ENCODE measurements at regions not wholly inside any gene's neighbourhood (a gene's known extent, or its start where the extent isn't known, plus 50 kb on each side); places are given as distances from the start of the nearest gene placed in this dataset.
A peak's percentile ranks its signal among the peaks of the same experiment; 100 is the strongest.

- no peak for TF ChIP-seq POLR2AphosphoS5 (IDR thresholded peaks at IDR 0.05)
- TF ChIP-seq, protein P1, sequence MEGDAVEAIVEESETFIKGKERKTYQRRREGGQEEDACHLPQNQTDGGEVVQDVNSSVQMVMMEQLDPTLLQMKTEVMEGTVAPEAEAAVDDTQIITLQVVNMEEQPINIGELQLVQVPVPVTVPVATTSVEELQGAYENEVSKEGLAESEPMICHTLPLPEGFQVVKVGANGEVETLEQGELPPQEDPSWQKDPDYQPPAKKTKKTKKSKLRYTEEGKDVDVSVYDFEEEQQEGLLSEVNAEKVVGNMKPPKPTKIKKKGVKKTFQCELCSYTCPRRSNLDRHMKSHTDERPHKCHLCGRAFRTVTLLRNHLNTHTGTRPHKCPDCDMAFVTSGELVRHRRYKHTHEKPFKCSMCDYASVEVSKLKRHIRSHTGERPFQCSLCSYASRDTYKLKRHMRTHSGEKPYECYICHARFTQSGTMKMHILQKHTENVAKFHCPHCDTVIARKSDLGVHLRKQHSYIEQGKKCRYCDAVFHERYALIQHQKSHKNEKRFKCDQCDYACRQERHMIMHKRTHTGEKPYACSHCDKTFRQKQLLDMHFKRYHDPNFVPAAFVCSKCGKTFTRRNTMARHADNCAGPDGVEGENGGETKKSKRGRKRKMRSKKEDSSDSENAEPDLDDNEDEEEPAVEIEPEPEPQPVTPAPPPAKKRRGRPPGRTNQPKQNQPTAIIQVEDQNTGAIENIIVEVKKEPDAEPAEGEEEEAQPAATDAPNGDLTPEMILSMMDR (IDR thresholded peaks at IDR 0.05 in 8 of 11, conservative IDR thresholded peaks at IDR 0.05 in 3 of 11), result no peak
- TF ChIP-seq POLR2A (IDR thresholded peaks at IDR 0.05), result no peak
- 63 to 77% (median 68%) methylated on average over 7 of the region's 7 CpGs for WGBS, 5 donors
- Histone ChIP-seq H3K9me3 (no peaks in the 10 kb centered on the region), H3K27ac (no peak overlapping the region), H3K27me3 (replicated peaks in 1 of 7) (no peaks in the 10 kb centered on the region), H3K4me3 (peak overlapping the region in 1 of 8 donors; percentile 15), H3K36me3 (no peaks in the 10 kb centered on the region), H3K4me1 (no peaks in the 10 kb centered on the region)
- DNase-seq, result no peak
- intact Hi-C loops (cut with DNase I; ENCODE audit: low total_unique reads), result no loop called here
Observed at GRCh38 chr18:37741032-37741623, 175.5 kb upstream of the CELF4 start.

GRCh38 chr18:37734406-37734805 is 168.8 kb upstream of the CELF4 start:
- WGBS, 5 donors, result 81 to 87% (median 84%) methylated on average over 4 of the region's 4 CpGs
- Histone ChIP-seq H3K4me1 (no peaks in the 10 kb centered on the region), H3K27ac (no peak overlapping the region), H3K27me3 (replicated peaks in 1 of 7) (no peaks in the 10 kb centered on the region), H3K4me3 (no peak overlapping the region), H3K9me3 (no peaks in the 10 kb centered on the region), H3K36me3 (no peaks in the 10 kb centered on the region)
- intact Hi-C loops (cut with DNase I; ENCODE audit: low total_unique reads), result no loop called here
- no peak for DNase-seq
- TF ChIP-seq POLR2A (IDR thresholded peaks at IDR 0.05), result no peak
- TF ChIP-seq POLR2AphosphoS5 (IDR thresholded peaks at IDR 0.05), result no peak
- TF ChIP-seq, protein P1 (IDR thresholded peaks at IDR 0.05 in 8 of 11, conservative IDR thresholded peaks at IDR 0.05 in 3 of 11), result no peak

DNA sequence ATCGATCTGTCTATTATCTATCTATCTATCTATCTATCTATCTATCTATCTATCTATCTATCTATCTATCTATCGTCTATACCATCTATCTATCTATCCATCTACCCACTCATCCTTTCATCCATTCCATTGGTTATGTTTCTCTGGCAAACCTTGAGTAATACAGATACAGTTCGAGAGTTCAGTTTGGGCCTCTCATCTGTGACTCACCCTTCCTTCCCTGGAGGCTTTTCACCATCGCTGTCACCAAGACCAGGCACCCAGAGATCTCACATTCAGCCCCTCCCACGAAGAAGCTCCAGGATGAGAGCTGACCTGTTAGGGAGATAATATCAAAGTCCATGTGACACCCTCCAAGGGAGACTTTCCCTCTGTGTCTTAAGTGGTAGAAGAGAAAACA is 164.1 kb upstream of the CELF4 start:
- TF ChIP-seq POLR2A (IDR thresholded peaks at IDR 0.05) (no peak), POLR2AphosphoS5 (IDR thresholded peaks at IDR 0.05) (no peak)
- TF ChIP-seq, protein P1 (IDR thresholded peaks at IDR 0.05 in 8 of 11, conservative IDR thresholded peaks at IDR 0.05 in 3 of 11), result no peak
- intact Hi-C loops (cut with DNase I; ENCODE audit: low total_unique reads), result no loop called here
- no peaks in the 10 kb centered on the region for H3K4me1 ChIP-seq

GRCh38 chr18:37724206-37724605 is 158.6 kb upstream of the CELF4 start:
- 88 to 94% (median 93%) methylated on average over 4 of the region's 4 CpGs for WGBS, 5 donors
- H3K27ac ChIP-seq, result no peak overlapping the region
- intact Hi-C loops (cut with DNase I; ENCODE audit: low total_unique reads), result no loop called here
- TF ChIP-seq, protein P1 (IDR thresholded peaks at IDR 0.05 in 8 of 11, conservative IDR thresholded peaks at IDR 0.05 in 3 of 11), result no peak
- TF ChIP-seq POLR2A (IDR thresholded peaks at IDR 0.05) (no peak), POLR2AphosphoS5 (IDR thresholded peaks at IDR 0.05) (no peak)
- no peaks in the 10 kb centered on the region for H3K4me1 ChIP-seq
- H3K4me3 ChIP-seq, result no peak overlapping the region
- no peaks in the 10 kb centered on the region for H3K36me3 ChIP-seq
- no peak for DNase-seq
- H3K27me3 ChIP-seq (replicated peaks in 1 of 7), result no peaks in the 10 kb centered on the region
- no peaks in the 10 kb centered on the region for H3K9me3 ChIP-seq

More for the DNA sequence above, 164.1 kb upstream of the CELF4 start:
- WGBS, 5 donors, result 79 to 91% (median 80%) methylated on average over 5 of the region's 5 CpGs
- no peak for DNase-seq
- no peaks in the 10 kb centered on the region for H3K9me3 ChIP-seq
- no peaks in the 10 kb centered on the region for H3K36me3 ChIP-seq
- H3K27me3 ChIP-seq (replicated peaks in 1 of 7), result no peaks in the 10 kb centered on the region
- no peak overlapping the region for H3K27ac ChIP-seq
- no peak overlapping the region for H3K4me3 ChIP-seq
